Liver (tissue), 8 donors: ENCODE measurements at regions not wholly inside any gene's neighbourhood (a gene's known extent, or its start where the extent isn't known, plus 50 kb on each side); places are given as distances from the start of the nearest gene placed in this dataset.
A peak's percentile ranks its signal among the peaks of the same experiment; 100 is the strongest.

Experiments
- DNase-seq: peaks from one replicate; pipeline ENCODE4 v3.0.0-alpha.2; 2017; ENCODE audit warnings: low spot score
- H3K27ac ChIP-seq, 2 donors: one replicate each; pipeline ENCODE4 v1.7.0; 2013; ENCODE audit warnings: inconsistent platforms in 2 of 2, low read length in 2 of 2, control low read depth in 1 of 2, low read depth in 1 of 2, mild to moderate bottlenecking in 1 of 2
- H3K27me3 ChIP-seq, 4 donors: one replicate each; pipeline versions ENCODE4 v1.6.1 to v1.7.0; 2013; ENCODE audit warnings: low read length in 3 of 4, inconsistent platforms in 1 of 4, mild to moderate bottlenecking in 1 of 4, moderate library complexity in 1 of 4; ENCODE audit not compliant: control insufficient read depth in 4 of 4, insufficient read depth in 4 of 4
- H3K36me3 ChIP-seq, 4 donors: one replicate each; pipeline versions ENCODE4 v1.6.1 to v1.7.0; 2013; ENCODE audit warnings: low read length in 3 of 4, mild to moderate bottlenecking in 3 of 4, low read depth in 1 of 4, moderate library complexity in 1 of 4; ENCODE audit not compliant: control insufficient read depth in 4 of 4, insufficient read depth in 3 of 4
- H3K4me1 ChIP-seq, 4 donors: one replicate each; pipeline versions ENCODE4 v1.6.1 to v1.7.0; 2013; ENCODE audit warnings: low read length in 3 of 4, mild to moderate bottlenecking in 3 of 4, moderate library complexity in 1 of 4; ENCODE audit not compliant: control insufficient read depth in 4 of 4, insufficient read depth in 4 of 4
- H3K4me3 ChIP-seq, 3 donors: one replicate each; pipeline versions ENCODE4 v1.6.1 to v1.7.0; 2013; ENCODE audit warnings: low read length in 3 of 3, control low read depth in 1 of 3, low read depth in 1 of 3, mild to moderate bottlenecking in 1 of 3
- H3K9ac ChIP-seq, 2 donors: one replicate each; pipeline ENCODE4 v1.7.0; 2013; ENCODE audit warnings: low read length in 2 of 2, mild to moderate bottlenecking in 2 of 2, moderate library complexity in 2 of 2, control low read depth in 1 of 2, low read depth in 1 of 2
- H3K9me3 ChIP-seq, 4 donors: one replicate each; pipeline versions ENCODE4 v1.6.1 to v1.7.0; 2013; ENCODE audit warnings: low read length in 3 of 4; ENCODE audit not compliant: control insufficient read depth in 4 of 4
- ATF3 ChIP-seq: IDR thresholded peaks from 2 replicates; pipeline ENCODE4 v1.6.1; 2016; ENCODE audit warnings: antibody characterized with exemption
- CTCF ChIP-seq: fragments of 150-350 bp; IDR thresholded peaks from 2 replicates; pipeline ENCODE4 v1.5.1; 2017; ENCODE audit warnings: improper control_type of control experiment, low read depth, low read length; ENCODE audit not compliant: missing input control
- FOXA2 ChIP-seq: IDR thresholded peaks from 2 replicates; pipeline ENCODE4 v1.6.1; 2016; ENCODE audit warnings: antibody characterized with exemption
- HNF4A ChIP-seq, 2 donors: conservative IDR thresholded peaks; 2 replicates each; pipeline ENCODE4 v1.6.1; 2016; ENCODE audit warnings: antibody characterized with exemption in 2 of 2, mild to moderate bottlenecking in 2 of 2
- HNF4G ChIP-seq: IDR thresholded peaks from 2 replicates; pipeline ENCODE4 v1.6.1; 2016; ENCODE audit warnings: antibody characterized with exemption
- JUND ChIP-seq, 2 donors: IDR thresholded peaks; 2 replicates each; pipeline ENCODE4 v1.6.1; 2016; ENCODE audit warnings: antibody characterized with exemption in 2 of 2
- MAX ChIP-seq: IDR thresholded peaks from 2 replicates; pipeline ENCODE4 v1.6.1; 2016; ENCODE audit warnings: antibody characterized with exemption
- NR2F2 ChIP-seq: IDR thresholded peaks from 2 replicates; pipeline ENCODE4 v1.6.1; 2016; ENCODE audit warnings: antibody characterized with exemption
- RXRA ChIP-seq, 2 donors: IDR thresholded peaks; 2 replicates each; pipeline ENCODE4 v1.6.1; 2017 to 2018; ENCODE audit warnings: antibody characterized with exemption in 2 of 2, mild to moderate bottlenecking in 1 of 2
- SP1 ChIP-seq: IDR thresholded peaks from 2 replicates; pipeline ENCODE4 v1.6.1; 2018; ENCODE audit warnings: antibody characterized with exemption, mild to moderate bottlenecking
- WGBS: extraction: QIAGEN DNeasy Blood & Tissue Kit; methylation state at CpG from one replicate; pipeline ENCODE4 v1.1.7; 2013; 5-methylcytosine and 5-hydroxymethylcytosine counted together
- donor health status: healthy.
- donor health status: healthy.
- donor health status: healthy.
- donor health status: healthy.
- donor health status: healthy.

GRCh38 chr2:235394278-235394828, 99.5 kb upstream of the AGAP1 start:
- H3K9ac ChIP-seq: no peak overlapping the region
- H3K36me3 ChIP-seq: no peaks in the 10 kb centered on the region
- no peaks in the 10 kb centered on the region for H3K4me1 ChIP-seq
- no peak for TF ChIP-seq ATF3
- TF ChIP-seq HNF4A (conservative IDR thresholded peaks at IDR 0.05): peak; percentile 76 to 89
- peak; percentile 34 to 82 for TF ChIP-seq RXRA (IDR thresholded peaks at IDR 0.05)
- TF ChIP-seq CTCF: no peak
- peak; percentile 13 for TF ChIP-seq FOXA2
- no peak for TF ChIP-seq MAX
- peak; percentile 19 for TF ChIP-seq HNF4G
- no peak for TF ChIP-seq NR2F2
- peak in 1 of 2 donors; percentile 81 for TF ChIP-seq JUND (IDR thresholded peaks at IDR 0.05)
- TF ChIP-seq SP1: no peak
- H3K9me3 ChIP-seq: no peaks in the 10 kb centered on the region
- WGBS: 80% methylated on average over 12 of the region's 12 CpGs
- no peak overlapping the region for H3K27ac ChIP-seq
- H3K27me3 ChIP-seq: no peaks in the 10 kb centered on the region
- no peak for DNase-seq
- H3K4me3 ChIP-seq: no peak overlapping the region

GRCh38 chr2:235396071-235396846, 97.6 kb upstream of the AGAP1 start:
- DNase-seq: no peak
- WGBS: 91% methylated on average over 8 of the region's 8 CpGs

More at GRCh38 chr2:235396071-235396846, 97.6 kb upstream of the AGAP1 start:
- H3K9me3 ChIP-seq: peaks cover 0 to 2% (median 0%) of the 10 kb centered on the region in 4 donors
- no peak overlapping the region for H3K9ac ChIP-seq
- no peaks in the 10 kb centered on the region for H3K27me3 ChIP-seq
- no peaks in the 10 kb centered on the region for H3K36me3 ChIP-seq
- H3K27ac ChIP-seq: no peak overlapping the region
- no peak for TF ChIP-seq NR2F2
- TF ChIP-seq CTCF: no peak
- no peak for TF ChIP-seq HNF4G
- H3K4me3 ChIP-seq: no peak overlapping the region
- H3K4me1 ChIP-seq: no peaks in the 10 kb centered on the region
